Skeletal muscle cell (primary cell): ENCODE measurements at regions not wholly inside any gene's neighbourhood (a gene's known extent, or its start where the extent isn't known, plus 50 kb on each side); places are given as distances from the start of the nearest gene placed in this dataset.

Experiments used
- DNase-seq: peaks from one replicate; pipeline ENCODE4 v3.0.0-alpha.2; 2010; ENCODE audit warnings: low read depth
- H3K4me3 ChIP-seq: 2 replicates; pipeline ENCODE4 v1.5.1; 2011; ENCODE audit warnings: low read depth, mild to moderate bottlenecking, control low read depth, low read length, moderate library complexity

- no peak overlapping the region for H3K4me3 ChIP-seq
- DNase-seq: no peak
These were observed 674.3 kb downstream of the IQCM start for GRCh38 chr4:149141391-149141790.

DNA sequence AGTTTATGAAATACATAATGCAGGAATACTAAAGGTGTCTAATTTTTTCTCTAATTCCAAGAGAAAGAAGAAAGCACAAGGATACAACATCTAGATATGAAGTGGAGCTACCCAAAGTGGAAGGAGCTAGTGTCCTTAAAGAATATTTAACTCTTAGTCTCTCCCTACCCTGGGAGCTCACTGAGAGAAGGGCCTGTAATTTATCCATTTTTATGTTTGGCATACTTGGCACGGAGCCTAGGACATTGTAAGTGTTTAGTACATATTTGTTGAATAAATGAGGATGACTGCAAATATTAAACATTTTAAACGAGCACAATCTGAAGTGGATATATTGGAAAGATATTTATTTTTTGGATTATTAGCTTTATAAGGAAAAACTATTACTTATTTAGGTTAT, 674.8 kb downstream of the IQCM start:
- H3K4me3 ChIP-seq: no peak overlapping the region
- no peak for DNase-seq

DNA sequence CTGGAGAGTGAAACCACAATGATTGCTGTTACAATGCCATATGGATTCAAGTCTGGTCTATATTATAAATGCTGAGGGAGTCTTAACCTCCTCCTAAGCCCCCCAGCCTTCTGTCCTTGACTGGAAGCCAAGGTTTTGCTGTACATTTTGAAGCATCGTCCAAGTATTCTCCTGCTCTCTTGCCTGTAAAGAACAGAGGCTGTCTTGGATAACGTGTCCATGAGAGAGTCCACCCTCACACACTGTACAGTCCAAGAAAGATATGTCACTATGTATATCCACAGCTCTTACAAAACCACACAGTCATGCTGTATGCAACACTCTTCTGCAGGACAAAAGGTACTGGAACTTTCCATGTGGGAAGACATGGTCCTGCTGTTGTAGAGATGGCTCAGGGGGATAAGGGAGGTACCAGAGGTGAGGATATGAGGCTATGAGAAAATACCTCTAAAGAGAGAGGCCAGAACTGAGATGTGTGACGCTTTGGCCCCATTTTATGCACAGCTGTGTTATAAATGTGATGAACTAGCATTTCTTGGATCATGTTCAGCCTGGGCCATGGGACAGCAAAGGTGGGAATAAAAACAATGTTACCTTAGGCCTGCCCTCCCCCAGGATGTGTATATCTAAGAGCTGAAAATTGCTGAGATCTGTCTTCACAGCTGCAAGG, 678.6 kb downstream of the IQCM start:
- DNase-seq: no peak
- no peak overlapping the region for H3K4me3 ChIP-seq

GRCh38 chr4:149135062-149135461, 680.6 kb downstream of the IQCM start:
- no peak for DNase-seq
- no peak overlapping the region for H3K4me3 ChIP-seq

DNA sequence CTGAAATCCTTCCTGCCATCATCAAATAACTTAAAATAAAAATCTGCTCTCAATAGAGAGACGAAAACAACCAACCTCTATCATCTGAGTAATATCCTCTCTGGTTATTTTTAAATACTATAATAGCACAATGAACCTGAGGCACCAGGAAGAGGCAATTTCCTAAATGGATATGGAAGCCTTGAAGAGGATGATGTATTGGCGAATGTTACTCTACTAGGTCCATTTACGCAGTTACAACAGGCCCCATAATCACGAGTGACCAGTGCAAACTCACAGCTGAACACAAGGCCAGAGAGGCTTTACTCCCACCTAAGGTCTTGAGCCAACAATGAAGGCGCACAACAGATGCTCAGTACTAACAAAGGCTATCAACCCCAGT, 678.8 kb upstream of the NR3C2 start:
- H3K4me3 ChIP-seq: no peak overlapping the region

DNA sequence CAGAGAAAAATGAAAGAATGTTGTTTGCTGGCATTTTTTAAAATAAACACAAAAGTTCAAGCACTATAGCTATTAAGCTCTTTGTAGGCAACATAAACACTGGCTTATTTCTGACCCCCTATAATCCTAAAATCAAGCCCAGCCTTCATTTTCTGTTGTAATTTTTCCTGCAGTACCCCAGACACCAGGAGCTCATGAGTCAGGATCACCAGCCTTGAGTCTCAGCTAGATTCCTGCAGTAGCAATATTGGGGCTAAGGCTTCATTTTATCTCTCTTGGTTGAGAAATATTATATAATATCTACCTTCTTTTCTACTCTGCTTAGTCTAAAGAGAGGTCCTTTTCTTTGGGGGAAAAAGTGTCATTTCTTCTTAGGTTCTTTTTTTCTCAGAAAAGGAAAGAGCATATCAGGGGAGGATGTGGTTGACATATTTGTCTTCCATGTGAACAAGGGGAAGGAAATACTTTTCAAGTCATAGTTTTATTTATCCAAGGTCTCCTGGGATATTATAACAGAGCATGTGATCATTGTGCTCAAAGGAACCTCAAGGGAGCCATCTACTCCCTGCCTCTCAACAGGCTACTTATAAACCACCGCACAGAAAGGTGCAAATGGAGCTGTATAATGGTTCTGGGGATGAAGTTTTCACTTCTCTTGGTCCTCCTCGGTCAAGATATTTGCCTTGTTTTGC, 678.3 kb upstream of the NR3C2 start:
- DNase-seq: no peak
- no peak overlapping the region for H3K4me3 ChIP-seq

More for the DNA sequence above, 678.8 kb upstream of the NR3C2 start:
- DNase-seq: no peak

DNA sequence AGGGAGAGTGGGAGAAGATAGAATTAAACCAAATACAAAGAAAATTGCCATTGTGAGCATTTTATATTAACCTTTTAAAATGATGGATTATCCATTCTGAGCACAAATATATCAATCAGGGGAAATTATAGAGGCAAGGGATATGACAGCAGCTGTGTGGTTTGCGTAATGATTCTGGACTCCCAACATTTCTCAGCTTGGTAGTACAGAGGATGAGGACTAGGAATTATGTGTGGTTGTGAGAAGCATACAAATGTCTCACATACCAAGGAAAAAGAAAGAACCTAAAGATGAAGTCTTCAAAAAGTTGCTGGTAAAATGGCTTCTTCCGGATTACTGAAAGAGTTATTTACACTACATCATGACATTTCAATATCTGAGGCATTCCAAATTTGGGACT, 674.6 kb upstream of the NR3C2 start:
- H3K4me3 ChIP-seq: no peak overlapping the region
- no peak for DNase-seq

DNA sequence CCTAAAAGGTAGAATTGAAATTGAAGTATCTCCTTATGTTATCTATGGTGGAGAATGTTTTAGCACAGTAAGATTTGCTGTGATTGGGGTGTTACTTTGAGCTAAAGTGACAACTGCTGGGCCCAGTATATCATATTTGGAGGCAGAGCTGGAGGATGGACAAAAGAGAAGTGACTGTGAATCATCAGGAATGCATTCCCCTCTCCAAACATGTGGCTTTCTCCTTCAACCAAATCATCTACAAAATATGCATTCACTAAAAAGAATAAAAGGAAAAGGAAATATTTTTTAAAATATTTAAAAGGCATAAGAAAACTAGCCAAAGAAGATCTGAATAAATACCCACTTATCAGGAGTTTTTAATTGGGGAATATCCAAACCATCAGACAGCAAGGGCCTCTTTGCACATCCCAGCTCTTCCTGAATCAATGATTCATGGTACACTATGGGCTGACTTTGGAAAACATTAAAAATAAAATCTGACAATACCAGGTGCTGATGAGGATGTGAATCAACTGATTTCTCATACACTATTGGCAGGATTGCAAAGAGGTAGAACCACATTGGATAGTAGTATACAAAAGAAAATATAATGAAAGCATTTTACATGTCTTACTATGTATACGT, 671.7 kb upstream of the NR3C2 start:
- no peak overlapping the region for H3K4me3 ChIP-seq
- DNase-seq: no peak

- no peak for DNase-seq
- H3K4me3 ChIP-seq: no peak overlapping the region
These were observed 669.9 kb upstream of the NR3C2 start for GRCh38 chr4:149112109-149112508.

- no peak for DNase-seq
- no peak overlapping the region for H3K4me3 ChIP-seq
These were observed 668.3 kb upstream of the NR3C2 start for GRCh38 chr4:149110481-149110880.

- no peak for DNase-seq
- H3K4me3 ChIP-seq: no peak overlapping the region
These were observed 666.4 kb upstream of the NR3C2 start for GRCh38 chr4:149108626-149109025.

DNA sequence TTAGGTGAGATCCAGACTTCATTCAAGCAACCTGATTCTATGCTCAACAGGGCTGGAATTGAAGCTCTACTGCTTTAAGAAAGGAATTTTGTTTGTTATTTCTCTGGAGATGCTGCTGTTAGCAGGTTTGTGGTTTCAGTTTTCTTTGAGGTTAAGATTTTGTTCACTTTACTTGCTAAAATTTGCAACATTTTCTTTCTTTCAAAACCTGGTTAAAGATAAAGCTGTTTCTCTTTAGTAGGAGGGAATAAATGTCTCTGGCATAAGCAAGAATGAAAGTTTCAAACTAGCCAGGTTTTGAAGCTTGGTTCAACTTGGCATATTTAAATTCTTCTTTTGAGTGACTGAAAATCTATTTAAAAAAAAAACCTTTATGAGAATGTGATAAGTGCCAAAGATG, 660.6 kb upstream of the NR3C2 start:
- no peak overlapping the region for H3K4me3 ChIP-seq
- DNase-seq: no peak

- no peak overlapping the region for H3K4me3 ChIP-seq
- DNase-seq: no peak
These were observed 659.4 kb upstream of the NR3C2 start for GRCh38 chr4:149101649-149102048.

DNA sequence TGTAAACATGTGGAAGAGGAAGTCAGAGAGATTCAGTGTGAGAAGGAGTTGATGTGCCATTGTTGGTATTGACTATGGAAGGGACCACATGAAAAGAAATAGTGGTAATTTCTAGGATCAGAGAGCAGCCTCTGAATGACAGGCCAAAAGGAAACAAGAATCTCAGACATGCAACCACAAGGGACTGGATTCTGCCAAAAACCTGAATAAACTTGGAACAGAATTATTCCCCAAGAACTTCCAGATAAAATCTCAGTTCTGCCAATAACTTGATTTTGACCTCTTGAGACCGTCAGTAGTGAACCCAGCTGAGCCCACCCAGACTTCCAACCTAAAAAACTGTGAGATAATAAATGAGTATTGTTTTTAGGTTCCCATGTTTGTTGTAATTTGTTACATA, 653.6 kb upstream of the NR3C2 start:
- DNase-seq: no peak
- H3K4me3 ChIP-seq: no peak overlapping the region

GRCh38 chr4:149095001-149095400, 652.8 kb upstream of the NR3C2 start:
- DNase-seq: no peak
- no peak overlapping the region for H3K4me3 ChIP-seq

DNA sequence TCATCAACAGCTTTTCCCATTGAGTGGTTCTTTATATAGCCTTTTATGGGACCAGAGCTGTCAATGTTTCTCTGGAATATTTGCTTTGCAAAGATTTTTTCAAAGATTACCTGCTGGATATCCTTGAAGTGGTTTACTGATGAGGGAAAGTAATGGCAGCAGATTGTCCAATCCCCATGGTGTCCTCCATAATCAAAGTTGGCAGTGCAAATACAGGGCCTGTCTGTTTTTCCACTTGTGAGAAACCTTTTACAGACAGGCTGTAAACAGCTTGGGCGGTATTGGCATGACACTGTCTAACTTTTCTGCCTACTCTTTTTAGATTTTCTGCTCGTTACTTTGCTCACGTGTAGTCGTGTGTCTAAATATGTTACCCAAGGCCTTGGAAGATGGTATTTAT, 641.9 kb upstream of the NR3C2 start:
- DNase-seq: no peak
- H3K4me3 ChIP-seq: no peak overlapping the region

DNA sequence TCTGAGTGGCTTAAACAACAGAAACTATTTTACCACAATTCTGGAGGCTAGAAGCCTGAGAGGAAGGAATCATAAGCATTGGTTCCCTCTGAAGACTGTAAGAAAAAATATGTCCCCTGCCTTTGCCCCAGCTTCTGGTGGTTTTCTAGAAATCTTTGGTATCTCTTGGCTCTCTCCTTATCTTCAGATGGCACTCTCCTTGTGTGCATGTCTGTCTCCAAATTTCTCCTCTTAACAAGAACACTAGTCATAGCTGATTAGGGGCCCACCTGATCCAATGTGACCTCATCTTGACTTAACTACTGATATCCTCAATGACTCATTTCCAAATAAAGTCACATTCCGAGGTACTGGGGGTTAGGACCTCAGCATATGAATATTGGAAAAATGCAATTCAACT, 635.0 kb upstream of the NR3C2 start:
- no peak for DNase-seq
- no peak overlapping the region for H3K4me3 ChIP-seq

DNA sequence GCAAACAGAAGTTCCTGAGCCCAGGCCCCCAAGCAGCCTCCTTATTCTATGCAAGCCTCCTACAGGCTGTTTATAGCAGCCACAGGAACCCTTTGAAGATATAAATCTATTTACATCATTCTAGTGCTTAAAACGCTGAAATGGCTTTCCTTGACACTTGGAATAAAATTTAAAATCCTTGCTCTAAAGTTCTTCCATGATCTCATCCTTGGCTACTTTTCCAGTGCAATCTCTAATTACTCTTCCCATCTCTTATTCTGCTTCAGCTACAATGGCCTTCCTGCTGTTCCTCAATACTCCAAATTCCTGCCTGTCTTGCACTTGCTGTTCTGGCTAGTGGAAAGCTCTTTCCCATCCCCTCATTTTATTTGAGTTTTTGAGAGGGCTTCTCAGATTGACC, 634.2 kb upstream of the NR3C2 start:
- DNase-seq: no peak

DNA sequence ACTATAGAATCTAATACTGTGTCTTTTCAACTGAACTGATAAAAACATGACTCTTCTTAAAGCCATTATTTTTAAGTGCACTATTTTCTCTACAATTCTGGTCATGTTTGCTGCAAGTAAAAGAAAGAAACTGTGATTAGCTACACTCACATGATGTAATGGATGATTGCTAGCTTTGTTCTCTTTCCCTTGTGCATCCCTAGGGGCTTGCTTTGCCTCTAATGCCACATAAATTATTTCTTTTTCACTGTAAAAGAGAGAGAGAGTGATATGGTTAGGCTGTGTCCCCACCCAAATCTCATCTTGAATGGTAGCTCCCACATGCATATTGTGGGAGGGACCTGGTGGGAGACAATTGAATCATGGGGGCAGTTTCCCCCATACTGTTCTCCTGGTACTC, 630.2 kb upstream of the NR3C2 start:
- DNase-seq: no peak
- no peak overlapping the region for H3K4me3 ChIP-seq

More for the DNA sequence above, 634.2 kb upstream of the NR3C2 start:
- H3K4me3 ChIP-seq: no peak overlapping the region

DNA sequence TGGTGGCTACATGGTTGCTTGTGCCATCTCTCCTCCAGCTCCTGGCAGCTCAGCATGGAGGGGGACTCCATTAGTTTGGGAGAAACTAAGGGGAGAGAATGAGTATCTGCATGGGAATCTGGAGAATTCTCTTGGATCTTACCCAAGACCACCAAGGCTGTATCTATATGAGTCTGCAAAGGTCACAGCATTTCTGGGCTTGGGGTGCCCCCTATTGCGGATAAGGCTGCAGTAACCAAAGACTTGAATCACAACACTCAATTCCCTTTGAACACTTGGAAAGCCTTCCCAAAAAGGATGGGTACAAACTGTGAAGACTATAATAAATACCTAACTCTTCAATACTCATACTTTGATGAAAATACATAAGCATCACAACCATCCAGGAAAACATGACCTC, 623.5 kb upstream of the NR3C2 start:
- no peak for DNase-seq
- H3K4me3 ChIP-seq: no peak overlapping the region

GRCh38 chr4:149062997-149063396, 620.8 kb upstream of the NR3C2 start:
- no peak for DNase-seq
- H3K4me3 ChIP-seq: no peak overlapping the region
